SK-N-SH treated with all-trans-retinoic acid at 6 μM for 48 hours (cell line): ENCODE measurements at regions not wholly inside any gene's neighbourhood (a gene's known extent, or its start where the extent isn't known, plus 50 kb on each side); places are given as distances from the start of the nearest gene placed in this dataset.

Experiments
- ATAC-seq: fragments of 200-7000 bp; cut with Tn5 transposase; 3 replicates; pipeline ENCODE4 v1.9.1; 2020; ENCODE audit warnings: mild to moderate bottlenecking, moderate library complexity
- ARNTL ChIP-seq: fragments of 450-650 bp; formaldehyde crosslinking; IDR thresholded peaks from 2 replicates; pipeline ENCODE4 v1.5.0; 2020; ENCODE audit warnings: low read depth, mild to moderate bottlenecking, moderate library complexity, borderline replicate concordance
- BACH2 ChIP-seq: fragments of 250-450 bp; sonication (Bioruptor Pico); IDR thresholded peaks from 2 replicates; pipeline ENCODE4 v1.9.0; 2021; ENCODE audit warnings: mild to moderate bottlenecking, borderline replicate concordance
- CSDC2 ChIP-seq: fragments of 250-450 bp; sonication (Bioruptor Pico); IDR thresholded peaks from 2 replicates; pipeline ENCODE4 v1.5.0; 2020; ENCODE audit warnings: mild to moderate bottlenecking, moderate library complexity
- ESRRG ChIP-seq: fragments of 250-450 bp; sonication (Bioruptor Pico); IDR thresholded peaks from 2 replicates; pipeline ENCODE4 v1.6.1; 2021; ENCODE audit warnings: mild to moderate bottlenecking
- GLIS3 ChIP-seq: fragments of 250-450 bp; sonication (Bioruptor Pico); IDR thresholded peaks from 2 replicates; pipeline ENCODE4 v1.5.0; 2020; ENCODE audit warnings: mild to moderate bottlenecking, moderate library complexity
- ISL1 ChIP-seq: fragments of 250-450 bp; sonication (Bioruptor Pico); IDR thresholded peaks from 2 replicates; pipeline ENCODE4 v2.1.2; 2022; ENCODE audit warnings: mild to moderate bottlenecking, moderate library complexity
- OSR1 ChIP-seq: fragments of 250-450 bp; sonication (Bioruptor Pico); IDR thresholded peaks from 2 replicates; pipeline ENCODE4 v1.8.0; 2022; ENCODE audit warnings: moderate library complexity, mild to moderate bottlenecking, inconsistent platforms
- PPARA ChIP-seq: fragments of 250-450 bp; sonication (Bioruptor Pico); IDR thresholded peaks from 2 replicates; pipeline ENCODE4 v1.5.0; 2020; ENCODE audit warnings: mild to moderate bottlenecking, borderline replicate concordance
- RARB ChIP-seq: fragments of 250-450 bp; sonication (Bioruptor Pico); IDR thresholded peaks from 2 replicates; pipeline ENCODE4 v1.8.0; 2021; ENCODE audit warnings: mild to moderate bottlenecking, moderate library complexity
- SNAI2 ChIP-seq: fragments of 250-450 bp; sonication (Bioruptor Pico); IDR thresholded peaks from 2 replicates; pipeline ENCODE4 v1.5.0; 2020; ENCODE audit warnings: mild to moderate bottlenecking, moderate library complexity
- TOX ChIP-seq: fragments of 250-450 bp; sonication (Bioruptor Pico); IDR thresholded peaks from 2 replicates; pipeline ENCODE4 v1.8.0; 2021; ENCODE audit warnings: mild to moderate bottlenecking, moderate library complexity, borderline replicate concordance
- ZC3H10 ChIP-seq: fragments of 250-450 bp; sonication (Bioruptor Pico); IDR thresholded peaks from 2 replicates; pipeline ENCODE4 v1.5.1; 2021; ENCODE audit warnings: mild to moderate bottlenecking, moderate library complexity
- ZFP3 ChIP-seq: fragments of 250-450 bp; sonication (Bioruptor Pico); IDR thresholded peaks from 2 replicates; pipeline ENCODE4 v1.5.0; 2020; ENCODE audit warnings: mild to moderate bottlenecking, moderate library complexity
- ZFP30 ChIP-seq: fragments of 450-650 bp; formaldehyde crosslinking; IDR thresholded peaks from 2 replicates; pipeline ENCODE4 v1.5.0; 2022; ENCODE audit warnings: mild to moderate bottlenecking, moderate library complexity
- ZNF70 ChIP-seq: fragments of 450-650 bp; formaldehyde crosslinking; IDR thresholded peaks from 2 replicates; pipeline ENCODE4 v1.5.0; 2020; ENCODE audit warnings: mild to moderate bottlenecking, moderate library complexity
- ZNF8 ChIP-seq: fragments of 450-650 bp; formaldehyde crosslinking; IDR thresholded peaks from 2 replicates; pipeline ENCODE4 v1.5.0; 2020; ENCODE audit warnings: mild to moderate bottlenecking, moderate library complexity
- TF ChIP-seq, protein P1 (sequence below): fragments of 250-450 bp; sonication (Bioruptor Pico); IDR thresholded peaks from 2 replicates; pipeline ENCODE4 v1.5.1; 2021; ENCODE audit warnings: mild to moderate bottlenecking, moderate library complexity
- TF ChIP-seq, protein P2 (sequence below): fragments of 250-450 bp; sonication (Bioruptor Pico); IDR thresholded peaks from 2 replicates; pipeline ENCODE4 v1.5.1; 2020; ENCODE audit warnings: low read depth, mild to moderate bottlenecking, moderate library complexity
- TF ChIP-seq, protein P3 (sequence below): fragments of 250-450 bp; sonication (Bioruptor Pico); IDR thresholded peaks from 2 replicates; pipeline ENCODE4 v1.8.0; 2020; ENCODE audit warnings: mild to moderate bottlenecking, moderate library complexity, borderline replicate concordance
- TF ChIP-seq, protein P4 (sequence below): fragments of 250-450 bp; sonication (Bioruptor Pico); IDR thresholded peaks from 2 replicates; pipeline ENCODE4 v1.8.0; 2021; ENCODE audit warnings: low read depth, mild to moderate bottlenecking, moderate library complexity, borderline replicate concordance
- TF ChIP-seq, protein P5 (sequence below): fragments of 250-450 bp; sonication (Bioruptor Pico); IDR thresholded peaks from 2 replicates; pipeline ENCODE4 v1.5.0; 2020; ENCODE audit warnings: mild to moderate bottlenecking, moderate library complexity

DNA sequence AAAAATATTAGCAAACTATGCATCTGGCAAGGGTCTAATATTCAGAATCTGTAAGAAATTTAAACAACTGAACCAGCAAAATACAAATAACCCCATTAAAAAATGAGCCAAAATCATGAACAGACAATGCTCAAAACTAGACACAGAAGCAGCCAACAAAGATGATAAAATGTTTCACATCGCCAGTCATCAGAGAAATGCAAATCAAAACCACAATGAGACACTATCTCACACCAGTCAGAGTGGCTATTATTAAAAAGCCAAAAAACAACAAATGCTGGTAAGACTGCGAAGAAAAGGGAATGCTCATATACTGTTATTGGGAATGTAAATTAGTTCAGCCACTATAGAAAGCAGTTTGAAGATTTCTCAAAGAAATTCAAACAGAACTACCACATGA, 201.3 kb upstream of the CPEB2 start:
- TF ChIP-seq, protein P1, sequence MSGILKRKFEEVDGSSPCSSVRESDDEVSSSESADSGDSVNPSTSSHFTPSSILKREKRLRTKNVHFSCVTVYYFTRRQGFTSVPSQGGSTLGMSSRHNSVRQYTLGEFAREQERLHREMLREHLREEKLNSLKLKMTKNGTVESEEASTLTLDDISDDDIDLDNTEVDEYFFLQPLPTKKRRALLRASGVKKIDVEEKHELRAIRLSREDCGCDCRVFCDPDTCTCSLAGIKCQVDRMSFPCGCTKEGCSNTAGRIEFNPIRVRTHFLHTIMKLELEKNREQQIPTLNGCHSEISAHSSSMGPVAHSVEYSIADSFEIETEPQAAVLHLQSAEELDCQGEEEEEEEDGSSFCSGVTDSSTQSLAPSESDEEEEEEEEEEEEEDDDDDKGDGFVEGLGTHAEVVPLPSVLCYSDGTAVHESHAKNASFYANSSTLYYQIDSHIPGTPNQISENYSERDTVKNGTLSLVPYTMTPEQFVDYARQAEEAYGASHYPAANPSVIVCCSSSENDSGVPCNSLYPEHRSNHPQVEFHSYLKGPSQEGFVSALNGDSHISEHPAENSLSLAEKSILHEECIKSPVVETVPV = no peak
- TF ChIP-seq CSDC2 (CRISPR knock-in tag) (no peak), ZNF70 (CRISPR knock-in tag) (no peak), PPARA (CRISPR knock-in tag) (no peak), ZNF8 (no peak), GLIS3 (CRISPR knock-in tag) (no peak), ESRRG (no peak), ZFP3 (no peak), SNAI2 (CRISPR knock-in tag) (no peak), ISL1 (CRISPR knock-in tag) (no peak), ARNTL (CRISPR knock-in tag) (no peak), RARB (no peak), ZC3H10 (CRISPR knock-in tag) (no peak), TOX (CRISPR knock-in tag) (no peak), ZFP30 (CRISPR knock-in tag) (no peak), BACH2 (CRISPR knock-in tag) (no peak)
- TF ChIP-seq, protein P2, sequence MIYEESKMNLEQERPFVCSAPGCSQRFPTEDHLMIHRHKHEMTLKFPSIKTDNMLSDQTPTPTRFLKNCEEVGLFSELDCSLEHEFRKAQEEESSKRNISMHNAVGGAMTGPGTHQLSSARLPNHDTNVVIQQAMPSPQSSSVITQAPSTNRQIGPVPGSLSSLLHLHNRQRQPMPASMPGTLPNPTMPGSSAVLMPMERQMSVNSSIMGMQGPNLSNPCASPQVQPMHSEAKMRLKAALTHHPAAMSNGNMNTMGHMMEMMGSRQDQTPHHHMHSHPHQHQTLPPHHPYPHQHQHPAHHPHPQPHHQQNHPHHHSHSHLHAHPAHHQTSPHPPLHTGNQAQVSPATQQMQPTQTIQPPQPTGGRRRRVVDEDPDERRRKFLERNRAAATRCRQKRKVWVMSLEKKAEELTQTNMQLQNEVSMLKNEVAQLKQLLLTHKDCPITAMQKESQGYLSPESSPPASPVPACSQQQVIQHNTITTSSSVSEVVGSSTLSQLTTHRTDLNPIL (CRISPR knock-in tag) = no peak
- TF ChIP-seq, all 23 proteins: peak for 0
- ATAC-seq = no peak

DNA sequence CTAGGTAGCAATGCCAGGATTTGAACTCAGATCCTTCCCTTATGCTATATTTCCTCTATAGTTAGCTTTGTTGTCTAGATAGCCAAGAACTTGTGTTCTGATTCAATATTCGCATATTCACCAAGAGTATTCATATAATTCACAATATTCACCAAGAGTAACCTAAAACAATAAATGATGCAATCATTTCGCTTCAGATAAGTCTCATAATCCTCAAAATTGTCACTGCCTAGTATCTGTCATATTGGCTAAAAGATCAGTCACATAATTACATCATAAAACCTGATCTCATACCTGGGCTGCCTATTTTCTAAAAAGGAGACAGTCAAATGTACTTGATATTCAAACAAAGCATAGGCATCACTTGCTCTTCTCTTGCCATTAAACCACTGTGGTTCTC, 199.7 kb upstream of the CPEB2 start:
- TF ChIP-seq, protein P3, sequence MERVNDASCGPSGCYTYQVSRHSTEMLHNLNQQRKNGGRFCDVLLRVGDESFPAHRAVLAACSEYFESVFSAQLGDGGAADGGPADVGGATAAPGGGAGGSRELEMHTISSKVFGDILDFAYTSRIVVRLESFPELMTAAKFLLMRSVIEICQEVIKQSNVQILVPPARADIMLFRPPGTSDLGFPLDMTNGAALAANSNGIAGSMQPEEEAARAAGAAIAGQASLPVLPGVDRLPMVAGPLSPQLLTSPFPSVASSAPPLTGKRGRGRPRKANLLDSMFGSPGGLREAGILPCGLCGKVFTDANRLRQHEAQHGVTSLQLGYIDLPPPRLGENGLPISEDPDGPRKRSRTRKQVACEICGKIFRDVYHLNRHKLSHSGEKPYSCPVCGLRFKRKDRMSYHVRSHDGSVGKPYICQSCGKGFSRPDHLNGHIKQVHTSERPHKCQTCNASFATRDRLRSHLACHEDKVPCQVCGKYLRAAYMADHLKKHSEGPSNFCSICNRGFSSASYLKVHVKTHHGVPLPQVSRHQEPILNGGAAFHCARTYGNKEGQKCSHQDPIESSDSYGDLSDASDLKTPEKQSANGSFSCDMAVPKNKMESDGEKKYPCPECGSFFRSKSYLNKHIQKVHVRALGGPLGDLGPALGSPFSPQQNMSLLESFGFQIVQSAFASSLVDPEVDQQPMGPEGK (CRISPR knock-in tag) = no peak
- TF ChIP-seq ARNTL (CRISPR knock-in tag) (no peak), OSR1 (no peak), ZFP30 (CRISPR knock-in tag) (no peak), PPARA (CRISPR knock-in tag) (no peak), ZC3H10 (CRISPR knock-in tag) (no peak), SNAI2 (CRISPR knock-in tag) (no peak), RARB (no peak)
- TF ChIP-seq, protein P2 (CRISPR knock-in tag) = no peak
- TF ChIP-seq, protein P4, sequence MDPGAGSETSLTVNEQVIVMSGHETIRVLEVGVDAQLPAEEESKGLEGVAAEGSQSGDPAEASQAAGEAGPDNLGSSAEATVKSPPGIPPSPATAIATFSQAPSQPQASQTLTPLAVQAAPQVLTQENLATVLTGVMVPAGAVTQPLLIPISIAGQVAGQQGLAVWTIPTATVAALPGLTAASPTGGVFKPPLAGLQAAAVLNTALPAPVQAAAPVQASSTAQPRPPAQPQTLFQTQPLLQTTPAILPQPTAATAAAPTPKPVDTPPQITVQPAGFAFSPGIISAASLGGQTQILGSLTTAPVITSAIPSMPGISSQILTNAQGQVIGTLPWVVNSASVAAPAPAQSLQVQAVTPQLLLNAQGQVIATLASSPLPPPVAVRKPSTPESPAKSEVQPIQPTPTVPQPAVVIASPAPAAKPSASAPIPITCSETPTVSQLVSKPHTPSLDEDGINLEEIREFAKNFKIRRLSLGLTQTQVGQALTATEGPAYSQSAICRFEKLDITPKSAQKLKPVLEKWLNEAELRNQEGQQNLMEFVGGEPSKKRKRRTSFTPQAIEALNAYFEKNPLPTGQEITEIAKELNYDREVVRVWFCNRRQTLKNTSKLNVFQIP (CRISPR knock-in tag) = no peak
- TF ChIP-seq, protein P5, sequence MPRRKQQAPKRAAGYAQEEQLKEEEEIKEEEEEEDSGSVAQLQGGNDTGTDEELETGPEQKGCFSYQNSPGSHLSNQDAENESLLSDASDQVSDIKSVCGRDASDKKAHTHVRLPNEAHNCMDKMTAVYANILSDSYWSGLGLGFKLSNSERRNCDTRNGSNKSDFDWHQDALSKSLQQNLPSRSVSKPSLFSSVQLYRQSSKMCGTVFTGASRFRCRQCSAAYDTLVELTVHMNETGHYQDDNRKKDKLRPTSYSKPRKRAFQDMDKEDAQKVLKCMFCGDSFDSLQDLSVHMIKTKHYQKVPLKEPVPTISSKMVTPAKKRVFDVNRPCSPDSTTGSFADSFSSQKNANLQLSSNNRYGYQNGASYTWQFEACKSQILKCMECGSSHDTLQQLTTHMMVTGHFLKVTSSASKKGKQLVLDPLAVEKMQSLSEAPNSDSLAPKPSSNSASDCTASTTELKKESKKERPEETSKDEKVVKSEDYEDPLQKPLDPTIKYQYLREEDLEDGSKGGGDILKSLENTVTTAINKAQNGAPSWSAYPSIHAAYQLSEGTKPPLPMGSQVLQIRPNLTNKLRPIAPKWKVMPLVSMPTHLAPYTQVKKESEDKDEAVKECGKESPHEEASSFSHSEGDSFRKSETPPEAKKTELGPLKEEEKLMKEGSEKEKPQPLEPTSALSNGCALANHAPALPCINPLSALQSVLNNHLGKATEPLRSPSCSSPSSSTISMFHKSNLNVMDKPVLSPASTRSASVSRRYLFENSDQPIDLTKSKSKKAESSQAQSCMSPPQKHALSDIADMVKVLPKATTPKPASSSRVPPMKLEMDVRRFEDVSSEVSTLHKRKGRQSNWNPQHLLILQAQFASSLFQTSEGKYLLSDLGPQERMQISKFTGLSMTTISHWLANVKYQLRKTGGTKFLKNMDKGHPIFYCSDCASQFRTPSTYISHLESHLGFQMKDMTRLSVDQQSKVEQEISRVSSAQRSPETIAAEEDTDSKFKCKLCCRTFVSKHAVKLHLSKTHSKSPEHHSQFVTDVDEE (CRISPR knock-in tag) = no peak
- ATAC-seq = no peak

DNA sequence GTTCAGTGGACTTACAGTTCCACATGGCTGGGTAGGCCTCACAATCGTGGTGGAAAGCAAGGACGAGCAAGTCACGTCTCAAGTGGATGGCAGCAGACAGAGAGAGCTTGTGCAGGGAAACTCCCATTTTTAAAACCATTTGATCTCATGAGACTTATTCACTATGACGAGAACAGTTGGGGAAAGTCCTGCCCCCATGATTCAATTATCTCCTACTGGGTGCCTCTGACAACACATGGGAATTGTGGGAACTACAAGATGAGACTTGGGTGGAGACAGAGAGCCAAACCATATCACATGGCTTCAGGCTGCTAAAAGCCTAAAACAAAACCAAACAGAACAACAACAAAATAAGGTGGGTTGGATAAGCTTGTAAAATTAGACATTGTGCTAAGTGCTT, 194.4 kb upstream of the CPEB2 start:
- no peak for ATAC-seq
- TF ChIP-seq ZNF70 (CRISPR knock-in tag) (no peak), ARNTL (CRISPR knock-in tag) (no peak)
- TF ChIP-seq, protein P5 (CRISPR knock-in tag) = no peak
- TF ChIP-seq, protein P2 (CRISPR knock-in tag) = no peak
- TF ChIP-seq, protein P4 (CRISPR knock-in tag) = no peak
